LNCaP clone FGC (cell line): ENCODE measurements at regions not wholly inside any gene's neighbourhood (a gene's known extent, or its start where the extent isn't known, plus 50 kb on each side); places are given as distances from the start of the nearest gene placed in this dataset.

Experiments
- DNase-seq: peaks from one replicate; pipeline ENCODE4 v3.0.0-alpha.2; 2011; ENCODE audit warnings: low read depth
- H3K4me3 ChIP-seq: 2 replicates; pipeline ENCODE4 v1.5.1; 2011; ENCODE audit warnings: mild to moderate bottlenecking, low read depth, low read length, control low read depth
- TF ChIP-seq, protein P1 (sequence below): IDR thresholded peaks from 2 replicates; pipeline ENCODE4 v1.5.1; 2012; ENCODE audit warnings: mild to moderate bottlenecking; ENCODE audit not compliant: control insufficient read depth, insufficient read depth; ENCODE audit errors: extremely low read depth

DNA sequence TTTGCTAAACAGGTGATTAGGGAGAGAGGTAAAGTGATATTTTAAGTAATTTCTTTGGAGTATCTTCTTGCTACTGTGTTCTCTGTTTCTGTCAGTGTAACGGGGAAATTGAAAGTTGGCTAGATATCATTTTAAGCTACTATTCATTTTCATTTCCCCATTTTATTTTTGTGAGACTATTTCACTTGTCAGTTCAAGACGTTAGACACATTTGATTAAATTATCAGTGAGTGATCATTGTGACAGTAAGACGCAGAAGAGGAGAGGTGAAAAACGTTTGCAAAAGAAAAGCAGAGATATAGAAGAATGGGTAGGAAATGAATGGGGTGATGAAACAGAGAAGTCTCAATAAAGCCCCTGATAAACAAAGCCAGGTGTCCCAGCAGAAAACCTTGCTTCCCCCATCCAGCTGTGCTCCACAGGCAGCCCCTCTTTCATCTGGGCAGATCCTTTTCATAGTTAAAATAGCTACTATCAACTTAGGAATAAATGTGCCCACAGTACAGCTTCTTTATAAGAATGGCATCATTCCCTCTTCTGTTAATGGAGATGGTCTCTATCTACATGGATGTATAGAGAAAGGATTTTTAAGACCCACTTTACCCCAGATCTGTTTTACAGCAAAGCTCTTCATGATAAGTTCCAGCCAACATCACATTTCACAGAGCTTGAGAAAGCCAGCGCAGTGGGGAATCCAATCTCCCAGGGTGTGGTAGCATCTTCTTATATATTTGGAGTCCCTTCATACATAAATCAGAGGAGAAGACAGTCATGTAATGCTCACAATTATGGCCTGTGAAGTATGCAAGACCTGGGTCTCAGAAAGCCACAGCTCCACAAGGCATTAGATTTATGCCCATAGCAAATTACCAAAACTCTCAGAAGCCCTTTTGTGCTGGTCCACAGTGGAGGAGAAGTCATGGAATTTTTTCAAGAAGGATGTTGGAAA lies 138.1 kb upstream of the ITGB1 start:
- DNase-seq: no peak
- TF ChIP-seq, protein P1, sequence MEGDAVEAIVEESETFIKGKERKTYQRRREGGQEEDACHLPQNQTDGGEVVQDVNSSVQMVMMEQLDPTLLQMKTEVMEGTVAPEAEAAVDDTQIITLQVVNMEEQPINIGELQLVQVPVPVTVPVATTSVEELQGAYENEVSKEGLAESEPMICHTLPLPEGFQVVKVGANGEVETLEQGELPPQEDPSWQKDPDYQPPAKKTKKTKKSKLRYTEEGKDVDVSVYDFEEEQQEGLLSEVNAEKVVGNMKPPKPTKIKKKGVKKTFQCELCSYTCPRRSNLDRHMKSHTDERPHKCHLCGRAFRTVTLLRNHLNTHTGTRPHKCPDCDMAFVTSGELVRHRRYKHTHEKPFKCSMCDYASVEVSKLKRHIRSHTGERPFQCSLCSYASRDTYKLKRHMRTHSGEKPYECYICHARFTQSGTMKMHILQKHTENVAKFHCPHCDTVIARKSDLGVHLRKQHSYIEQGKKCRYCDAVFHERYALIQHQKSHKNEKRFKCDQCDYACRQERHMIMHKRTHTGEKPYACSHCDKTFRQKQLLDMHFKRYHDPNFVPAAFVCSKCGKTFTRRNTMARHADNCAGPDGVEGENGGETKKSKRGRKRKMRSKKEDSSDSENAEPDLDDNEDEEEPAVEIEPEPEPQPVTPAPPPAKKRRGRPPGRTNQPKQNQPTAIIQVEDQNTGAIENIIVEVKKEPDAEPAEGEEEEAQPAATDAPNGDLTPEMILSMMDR: no peak
- H3K4me3 ChIP-seq: no peak overlapping the region

DNA sequence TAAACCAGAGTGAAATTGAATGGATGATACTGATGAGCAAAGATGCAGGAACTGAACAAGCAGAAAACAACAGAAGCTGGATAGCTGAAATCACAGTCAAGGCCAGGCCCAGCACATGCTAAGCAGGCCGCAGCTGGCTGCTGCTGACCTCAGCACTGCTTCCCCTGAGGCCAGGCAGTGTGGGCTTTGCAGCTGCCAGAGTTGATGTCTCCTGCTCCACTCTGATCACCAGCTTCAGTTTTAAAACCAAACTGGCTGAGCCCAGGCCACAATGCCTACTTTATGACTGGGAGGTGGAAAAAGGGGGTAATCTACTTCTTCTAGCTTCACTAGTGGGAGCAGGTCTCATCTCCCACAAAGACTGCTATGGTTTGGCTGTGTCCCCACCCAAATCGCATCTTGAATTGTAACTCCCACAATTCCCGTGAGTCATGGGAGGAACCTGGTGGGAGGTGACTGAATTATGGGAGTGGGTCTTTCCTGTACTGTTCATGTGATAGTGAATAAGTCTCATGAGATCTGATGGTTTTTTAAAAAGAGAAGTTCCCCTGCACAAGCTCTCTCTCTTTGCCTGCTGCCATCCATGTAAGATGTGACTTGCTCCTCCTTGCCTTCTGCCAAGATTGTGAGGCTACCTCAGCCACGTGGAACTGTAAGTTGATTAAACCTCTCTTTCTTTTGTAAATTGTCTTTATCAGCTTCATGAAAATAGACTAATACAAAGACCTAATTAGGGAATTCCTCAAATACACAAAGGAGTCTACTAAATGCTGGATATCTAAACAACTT lies 136.4 kb upstream of the ITGB1 start:
- no peak overlapping the region for H3K4me3 ChIP-seq
- no peak for DNase-seq
- TF ChIP-seq, protein P1: no peak

DNA sequence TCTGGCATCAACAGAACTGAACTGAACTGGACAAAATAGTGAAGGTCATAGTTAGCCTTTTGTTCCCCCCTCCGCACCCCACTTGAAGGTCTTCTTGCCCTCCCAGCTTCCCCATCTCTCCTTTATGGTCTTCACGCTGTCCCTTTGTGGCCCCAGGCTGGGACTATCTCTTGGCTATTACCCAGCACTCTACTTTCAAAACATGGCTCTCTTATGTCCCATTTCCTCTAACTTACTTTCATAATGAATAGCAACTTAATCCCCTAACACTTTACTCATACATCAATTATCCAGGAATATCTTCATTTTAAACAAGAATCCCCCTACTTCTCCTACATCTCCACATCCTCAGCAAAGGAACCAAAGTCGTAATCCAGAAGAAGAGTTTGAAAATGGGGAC lies 135.3 kb upstream of the ITGB1 start:
- no peak for DNase-seq
- TF ChIP-seq, protein P1: no peak
- no peak overlapping the region for H3K4me3 ChIP-seq

DNA sequence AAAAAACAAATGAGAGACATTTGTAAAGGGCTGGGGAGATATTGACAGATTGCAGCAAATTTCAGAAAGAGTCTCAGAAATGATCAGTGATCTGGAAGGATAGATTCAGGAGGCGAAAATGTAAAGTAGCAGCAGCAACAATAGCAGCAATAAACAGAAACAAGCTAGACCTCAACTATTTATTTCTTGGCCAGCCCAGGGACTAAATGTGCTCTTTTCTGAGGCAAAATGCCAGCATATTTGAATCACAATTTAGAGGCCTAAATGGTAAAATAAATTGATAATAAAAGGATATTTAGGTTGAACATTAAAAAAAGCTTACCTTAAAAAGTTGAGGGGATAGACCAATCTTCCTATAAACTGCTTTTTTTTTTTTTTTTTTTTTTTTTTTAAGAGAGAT lies 134.6 kb upstream of the ITGB1 start:
- H3K4me3 ChIP-seq: no peak overlapping the region
- TF ChIP-seq, protein P1: no peak
- DNase-seq: peak; percentile 3

DNA sequence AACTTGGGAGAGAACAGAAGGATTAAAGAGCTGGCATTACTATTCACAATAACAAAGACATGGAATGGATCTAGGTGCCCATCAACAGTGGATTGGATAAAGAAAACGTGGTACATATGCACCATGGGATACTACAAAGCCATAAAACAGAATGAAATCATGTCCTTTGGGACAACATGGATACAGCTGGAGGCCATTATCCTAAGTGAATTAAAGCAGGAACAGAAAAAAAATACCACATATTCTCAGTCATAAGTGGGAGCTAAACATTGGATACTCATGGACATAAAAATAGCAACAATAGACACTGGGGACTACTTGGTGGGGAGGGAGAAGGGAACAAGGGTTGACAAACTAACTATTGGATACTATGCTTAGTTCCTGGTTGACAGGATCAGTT lies 133.2 kb upstream of the ITGB1 start:
- TF ChIP-seq, protein P1: no peak
- DNase-seq: no peak
- no peak overlapping the region for H3K4me3 ChIP-seq

DNA sequence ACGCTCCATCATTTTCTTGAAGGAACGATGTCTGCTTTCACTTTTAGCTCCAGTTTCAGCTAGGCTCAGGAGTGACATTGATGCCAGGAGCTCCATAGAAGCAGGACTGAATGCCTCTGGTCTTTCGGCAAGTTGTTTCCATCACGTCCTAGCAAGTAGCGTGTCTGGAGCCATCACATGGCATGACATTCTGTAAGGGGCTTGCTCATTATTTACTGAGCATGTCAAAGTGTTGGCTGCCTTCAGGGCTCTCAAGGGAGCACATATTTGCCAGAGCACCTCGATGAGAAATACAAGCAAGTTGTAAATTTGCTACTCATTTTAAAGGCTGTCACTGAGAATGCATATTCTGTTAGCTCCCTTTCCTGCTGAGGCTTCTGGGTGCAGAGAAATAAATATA lies 131.0 kb upstream of the ITGB1 start:
- no peak for DNase-seq
- TF ChIP-seq, protein P1: no peak
- H3K4me3 ChIP-seq: no peak overlapping the region
